MV-4-11 (cell line): ENCODE measurements at regions not wholly inside any gene's neighbourhood (a gene's known extent, or its start where the extent isn't known, plus 50 kb on each side); places are given as distances from the start of the nearest gene placed in this dataset.

Experiments used
- DNase-seq: peaks from one replicate; lab custom pipeline; 2025; lab: John Stamatoyannopoulos, UW

GRCh38 chr2:122639711-122640110, 884.3 kb downstream of the TSN start:
- DNase-seq = no peak

DNA sequence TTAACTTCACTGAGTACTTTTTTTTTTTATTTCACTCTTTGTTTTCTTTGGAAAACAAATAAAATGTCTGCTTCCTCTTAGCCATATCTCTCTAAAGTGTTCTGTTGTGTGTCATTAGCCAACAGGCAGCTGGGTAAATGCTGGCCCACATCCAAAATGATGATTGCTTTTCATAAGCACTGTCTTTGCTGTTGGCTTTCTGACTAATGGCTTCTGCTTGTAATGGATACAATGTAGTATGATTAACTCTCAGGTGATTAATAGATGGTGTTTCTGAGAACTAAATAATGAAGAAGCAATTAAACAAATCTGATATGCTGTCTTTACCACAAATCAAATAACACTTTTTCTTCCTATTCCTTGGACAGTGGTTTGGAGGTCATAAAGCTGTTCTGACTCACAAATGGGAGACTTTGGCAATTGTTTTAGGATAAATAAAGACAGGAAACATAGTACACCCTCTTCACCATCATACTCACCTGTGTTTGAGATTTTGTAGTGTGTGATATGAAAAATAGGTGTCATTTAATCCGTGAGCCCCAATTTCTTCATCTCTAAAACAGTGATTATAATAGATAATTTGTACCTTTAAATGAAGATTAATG, 888.4 kb downstream of the TSN start:
- no peak for DNase-seq

DNA sequence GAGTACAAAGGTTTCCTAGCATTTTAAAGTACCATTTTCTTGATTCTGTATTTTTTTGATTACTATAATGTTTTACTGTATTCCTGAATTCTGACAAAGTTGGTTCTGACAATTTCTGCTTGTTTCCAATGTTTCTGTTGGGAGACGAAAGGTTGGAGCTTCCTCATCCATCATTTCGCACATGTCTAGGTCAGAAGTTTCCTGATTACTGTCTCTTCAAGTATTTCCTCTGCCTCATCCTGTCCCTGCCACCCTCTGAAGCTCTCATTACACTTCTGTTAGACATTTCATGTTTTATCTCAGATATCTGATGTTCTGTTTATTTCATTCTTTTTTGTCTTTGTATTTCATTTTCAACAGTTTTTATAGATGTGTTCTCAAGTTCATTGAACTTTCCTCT, 895.8 kb downstream of the TSN start:
- DNase-seq = no peak

GRCh38 chr2:122651780-122652179, 896.3 kb downstream of the TSN start:
- DNase-seq = no peak

GRCh38 chr2:122652670-122653069, 897.2 kb downstream of the TSN start:
- no peak for DNase-seq

DNA sequence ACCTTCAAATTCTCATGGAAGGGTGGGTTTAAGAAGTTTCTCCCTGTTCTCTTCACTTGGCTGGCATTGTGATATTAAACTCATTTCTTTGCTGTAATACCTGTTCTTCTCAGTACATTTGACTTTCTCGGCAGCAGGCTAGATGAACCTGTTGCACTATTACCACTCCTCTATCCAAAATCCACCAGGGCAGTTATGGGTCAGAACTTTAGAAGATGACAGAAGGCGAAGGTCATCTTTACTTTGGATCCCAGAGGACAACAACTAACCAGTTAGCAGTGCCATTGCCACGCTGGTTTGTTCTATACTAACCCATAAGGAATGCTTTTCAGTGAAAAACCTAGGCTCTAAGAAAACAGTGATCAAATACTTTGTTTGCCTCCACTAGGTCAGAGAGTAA, 901.0 kb downstream of the TSN start:
- DNase-seq = no peak

- no peak for DNase-seq
Measured at GRCh38 chr2:122660786-122661634, 905.6 kb downstream of the TSN start.

DNA sequence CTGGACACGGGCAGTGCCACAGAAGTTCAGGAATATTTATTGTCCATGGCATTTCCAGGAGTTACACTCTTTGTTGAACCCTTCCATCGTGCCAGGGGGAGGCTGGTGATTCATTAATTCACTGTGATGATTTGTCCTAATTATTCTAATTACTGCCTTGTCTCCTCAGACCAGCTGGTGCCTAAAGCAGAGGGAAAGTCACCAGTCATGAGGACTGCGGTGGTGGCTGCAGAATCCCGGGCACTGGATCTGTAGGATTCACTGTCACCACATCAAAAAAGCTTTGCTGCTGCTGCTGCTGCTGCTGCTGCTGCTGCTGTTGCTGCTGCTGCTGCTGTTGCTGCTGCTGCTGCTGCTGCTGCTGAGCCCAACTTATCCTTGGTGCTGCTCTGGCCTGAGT, 908.2 kb downstream of the TSN start:
- no peak for DNase-seq

- no peak for DNase-seq
Measured at GRCh38 chr2:122669627-122670026, 914.2 kb downstream of the TSN start.

GRCh38 chr2:122670897-122671296, 915.4 kb downstream of the TSN start:
- DNase-seq = no peak

GRCh38 chr2:122680662-122681061, 925.2 kb downstream of the TSN start:
- DNase-seq = no peak

- DNase-seq = no peak
Measured at GRCh38 chr2:122681626-122682025, 926.2 kb downstream of the TSN start.

DNA sequence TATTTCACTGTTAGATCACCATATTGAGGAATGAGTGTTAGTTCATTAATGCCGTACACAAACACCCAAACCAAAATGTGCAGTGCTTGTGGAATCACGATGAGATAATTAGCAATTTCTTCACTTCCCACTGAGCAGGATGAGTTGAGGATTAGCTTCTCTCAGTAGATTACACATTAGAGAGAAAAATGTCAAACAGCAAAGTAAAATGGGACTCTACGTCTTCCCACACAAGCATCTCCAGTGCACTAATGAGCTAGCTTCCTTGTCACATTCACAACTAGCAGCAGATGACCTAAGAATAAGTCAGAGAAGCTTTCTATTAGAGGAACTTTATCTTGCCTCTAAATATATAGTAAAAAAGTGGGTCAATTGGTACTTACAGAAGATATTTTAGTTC, 926.9 kb downstream of the TSN start:
- no peak for DNase-seq

GRCh38 chr2:122683018-122683417, 927.6 kb downstream of the TSN start:
- DNase-seq = no peak

GRCh38 chr2:122692400-122693083, 937.1 kb downstream of the TSN start:
- DNase-seq = peak; percentile 79

- DNase-seq = no peak
Measured at GRCh38 chr2:122697415-122697814, 942.0 kb downstream of the TSN start.

GRCh38 chr2:122703676-122704075, 948.2 kb downstream of the TSN start:
- no peak for DNase-seq

GRCh38 chr2:122704109-122704563, 948.7 kb downstream of the TSN start:
- DNase-seq = peak; percentile 86

DNA sequence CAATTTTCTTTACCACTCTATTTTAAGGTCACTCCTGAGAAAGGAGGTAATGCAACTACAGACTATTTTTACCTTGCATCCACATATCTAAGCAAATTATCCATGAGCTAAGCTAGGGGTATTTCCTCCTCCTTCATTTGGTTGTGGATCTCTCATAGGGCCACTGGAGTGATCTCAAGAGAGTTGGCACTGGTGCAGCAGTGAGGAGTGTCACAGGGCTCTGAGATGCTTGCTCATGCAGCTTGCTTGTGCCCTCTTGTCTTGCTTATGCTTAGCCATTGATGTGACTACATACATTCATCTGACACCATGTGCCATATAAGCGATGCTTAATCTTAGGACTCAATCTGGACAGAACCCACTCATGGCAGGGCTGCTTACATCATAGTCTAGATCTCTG, 950.3 kb downstream of the TSN start:
- DNase-seq = no peak

- DNase-seq = peak; percentile 88
Measured at GRCh38 chr2:122706757-122707223, 951.3 kb downstream of the TSN start.

- no peak for DNase-seq
Measured at GRCh38 chr2:122707224-122707824, 951.9 kb downstream of the TSN start.

DNA sequence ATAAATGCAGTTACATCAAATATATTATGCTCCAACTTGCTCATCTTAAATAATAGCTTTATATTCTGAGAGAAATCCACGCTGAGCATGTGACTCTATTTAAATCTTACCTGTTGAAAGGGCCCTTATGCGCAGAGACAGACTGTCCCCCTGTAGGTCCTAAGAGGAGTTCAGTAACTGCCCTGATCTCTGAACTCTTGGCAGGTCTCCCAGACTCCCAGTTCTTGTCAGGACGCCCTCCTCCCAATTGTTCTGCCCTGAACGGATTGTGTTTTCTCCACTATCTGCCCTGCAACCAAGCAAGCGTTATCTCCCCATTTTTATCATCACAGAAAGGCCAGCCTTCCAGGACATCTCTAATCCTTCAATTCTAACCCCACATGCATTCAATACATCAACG, 954.6 kb downstream of the TSN start:
- no peak for DNase-seq
